GM12878 (cell line): ENCODE measurements at regions not wholly inside any gene's neighbourhood (a gene's known extent, or its start where the extent isn't known, plus 50 kb on each side); places are given as distances from the start of the nearest gene placed in this dataset.
A peak's percentile ranks its signal among the peaks of the same experiment; 100 is the strongest.

Experiments
- ATAC-seq: fragments of 200-7000 bp; cut with Tn5 transposase; 3 replicates; pipeline ENCODE4 v1.9.1; 2020; ENCODE audit warnings: mild to moderate bottlenecking, moderate library complexity
- BruUV-seq: library from RNA; stranded (reverse); fragments of 400-500 nt; replicated peaks from 2 replicates; lab custom pipeline; 2021; lab: Mats Ljungman, UMichigan
- CTCF ChIA-PET: fragments of 300-600 bp; sonication (Branson Sonifier 250); formaldehyde crosslinking; extraction: SDS; loops from one replicate; lab custom pipeline; 2021; ENCODE audit warnings: inconsistent platforms; lab: Yijun Ruan, JAX
- POLR2A ChIA-PET: fragments of 350-600 bp; formaldehyde crosslinking; extraction: SDS; loops from one replicate; lab custom pipeline; 2021; ENCODE audit warnings: inconsistent platforms; lab: Charles Lee
- RAD21 ChIA-PET: fragments of 300-600 bp; sonication (Branson Sonifier 250); formaldehyde crosslinking; loops from one replicate; lab custom pipeline; 2023; ENCODE audit warnings: antibody characterized with exemption; ENCODE audit not compliant: unreplicated experiment; lab: Charles Lee
- SMC1A ChIA-PET: fragments of 300-600 bp; sonication (Branson Sonifier 250); formaldehyde crosslinking; loops from one replicate; lab custom pipeline; 2023; ENCODE audit not compliant: unreplicated experiment, uncharacterized antibody; lab: Charles Lee
- DNase-seq: peaks from one replicate; pipeline ENCODE4 v3.0.0-alpha.2; 2011; ENCODE audit warnings: low read depth, low spot score
- FAIRE-seq: peaks from 3 replicates; lab custom pipeline; 2011; peaks lifted over from hg19 to GRCh38; lab: Jason Lieb, UNC
- H2AFZ ChIP-seq: 2 replicates; pipeline ENCODE4 v1.6.0; 2011; ENCODE audit warnings: low read depth, low read length, control low read depth; ENCODE audit not compliant: control insufficient read depth
- H3K27ac ChIP-seq: 2 replicates; pipeline ENCODE4 v1.5.1; 2011; ENCODE audit warnings: control low read depth; ENCODE audit not compliant: control insufficient read depth, insufficient read depth
- H3K27me3 ChIP-seq, 2 experiments: replicated peaks in 1 of 2; 2 replicates each; pipeline versions ENCODE4 v1.6.0 to v1.6.1; 2011; ENCODE audit warnings: low read length in 1 of 2; ENCODE audit not compliant: control insufficient read depth in 2 of 2, insufficient read depth in 2 of 2
- H3K36me3 ChIP-seq, 2 experiments: 2 replicates each; pipeline ENCODE4 v1.5.1; 2011; ENCODE audit warnings: low read length in 1 of 2; ENCODE audit not compliant: control insufficient read depth in 2 of 2, insufficient read depth in 2 of 2
- H3K4me1 ChIP-seq: 2 replicates; pipeline ENCODE4 v1.6.1; 2011; ENCODE audit warnings: mild to moderate bottlenecking, low read length, moderate library complexity, mixed read lengths; ENCODE audit not compliant: control insufficient read depth, insufficient read depth
- H3K4me2 ChIP-seq: 2 replicates; pipeline ENCODE4 v1.6.0; 2011; ENCODE audit warnings: control low read depth; ENCODE audit not compliant: control insufficient read depth, insufficient read depth
- H3K4me3 ChIP-seq: fragments of 200-600 bp; sonication (generic); 2 replicates; pipeline ENCODE4 v1.5.1; 2016
- H3K79me2 ChIP-seq: 2 replicates; pipeline ENCODE4 v1.6.0; 2011; ENCODE audit warnings: low read length; ENCODE audit not compliant: control insufficient read depth, insufficient read depth
- H3K9ac ChIP-seq: 2 replicates; pipeline ENCODE4 v1.8.0; 2011; ENCODE audit warnings: low read length, control low read depth, mixed read lengths; ENCODE audit not compliant: control insufficient read depth, insufficient read depth
- H3K9me3 ChIP-seq: replicated peaks from 3 replicates; pipeline ENCODE4 v1.5.1; 2011; ENCODE audit warnings: mild to moderate bottlenecking, low read length; ENCODE audit not compliant: control insufficient read depth, insufficient read depth
- H4K20me1 ChIP-seq: 2 replicates; pipeline ENCODE4 v1.6.0; 2011; ENCODE audit not compliant: control insufficient read depth, insufficient read depth
- CBX5 ChIP-seq: sonication (generic); IDR thresholded peaks from 2 replicates; pipeline ENCODE4 v1.6.1; 2016; ENCODE audit warnings: low read depth, moderate library complexity, mild to moderate bottlenecking, inconsistent platforms
- ELK1 ChIP-seq: IDR thresholded peaks from 2 replicates; pipeline ENCODE4 v1.6.1; 2012; ENCODE audit warnings: low read depth, low read length, improper control_type of control experiment
- GABPA ChIP-seq: IDR thresholded peaks from 2 replicates; pipeline ENCODE4 v1.6.1; 2014; ENCODE audit warnings: antibody characterized with exemption, low read depth, mild to moderate bottlenecking, inconsistent platforms
- HDAC6 ChIP-seq: fragments of 200-600 bp; sonication (generic); IDR thresholded peaks from one replicate; pipeline ENCODE4 v1.8.0; 2017; ENCODE audit warnings: antibody characterized with exemption; ENCODE audit not compliant: unreplicated experiment
- NRF1 ChIP-seq: conservative IDR thresholded peaks from 2 replicates; pipeline ENCODE4 v1.6.1; 2011; ENCODE audit warnings: mild to moderate bottlenecking, low read depth, low read length, improper control_type of control experiment
- WGBS: methylation state at CpG from one replicate; pipeline ENCODE4 v1.1.6; 2016; ENCODE audit warnings: low lambda C conversion rate; ENCODE audit not compliant: insufficient replicate concordance, insufficient coverage; ENCODE audit errors: missing lambda C conversion rate; 5-methylcytosine and 5-hydroxymethylcytosine counted together
- in situ Hi-C: fragments of 300-500 bp; cut with MboI; formaldehyde crosslinking; loops from 9 replicates; pipeline ENCODE4 v1.14.3; 2018; ENCODE audit warnings: mixed read lengths
- intact Hi-C: fragments of 100-400 bp; cut with micrococcal nuclease; formaldehyde crosslinking; loops from one replicate; pipeline ENCODE4 v1.14.2; 2022; ENCODE audit not compliant: unreplicated experiment

GRCh38 chr2:146295080-146295670 lies 1549.7 kb upstream of the ACVR2A start:
- no peak overlapping the region for H3K27ac ChIP-seq
- H3K9ac ChIP-seq = no peak overlapping the region
- SMC1A ChIA-PET = interaction anchor here (1.1 kb wide), 1 partner anchor 11 kb away, joined by 3 read pairs; no protein-coding TSS in a partner anchor
- no TSS peak for BruUV-seq
- H3K4me2 ChIP-seq = no peak overlapping the region
- intact Hi-C loops (loop anchor here (10.0 kb wide), 1 partner anchor 140 kb away; no protein-coding TSS in a partner anchor), in situ Hi-C loops (no loop called here)
- RAD21 ChIA-PET = no interaction called here
- TF ChIP-seq GABPA (no peak), CBX5 (peak; percentile 66; the same call in 1 of the 2 replicates), ELK1 (no peak), NRF1 (no peak)
- H3K36me3 ChIP-seq = no peaks in the 10 kb centered on the region
- no peaks in the 10 kb centered on the region for H3K79me2 ChIP-seq
- no peak for DNase-seq
- no peak overlapping the region for H3K4me3 ChIP-seq
- no peaks in the 10 kb centered on the region for H3K4me1 ChIP-seq
- WGBS = 81% methylated on average over 1 of the region's 1 CpG
- no peaks in the 10 kb centered on the region for H4K20me1 ChIP-seq
- ATAC-seq = no peak
- H3K27me3 ChIP-seq = no peaks in the 10 kb centered on the region
- POLR2A ChIA-PET = no interaction called here
- CTCF ChIA-PET = interaction anchor here (0.8 kb wide), 1 partner anchor 10 kb away, joined by 3 read pairs; no protein-coding TSS in a partner anchor
- H3K9me3 ChIP-seq = no peaks in the 10 kb centered on the region
- FAIRE-seq = peak; percentile 64
- H2AFZ ChIP-seq = no peak overlapping the region

- no peak for DNase-seq
- TF ChIP-seq HDAC6 = no peak
- BruUV-seq = no TSS peak
Observed at GRCh38 chr2:146287281-146287680, 1557.5 kb upstream of the ACVR2A start.

More at GRCh38 chr2:146287281-146287680, 1557.5 kb upstream of the ACVR2A start:
- no peaks in the 10 kb centered on the region for H4K20me1 ChIP-seq
- H3K4me3 ChIP-seq = no peak overlapping the region
- ChIA-PET POLR2A (no interaction called here), RAD21 (no interaction called here), CTCF (interaction anchor here (1.0 kb wide), 1 partner anchor 12 kb away, joined by 3 read pairs; no protein-coding TSS in a partner anchor), SMC1A (interaction anchor here (1.1 kb wide), 1 partner anchor 9 kb away, joined by 3 read pairs; no protein-coding TSS in a partner anchor)
- no peak overlapping the region for H3K27ac ChIP-seq
- no peak overlapping the region for H3K9ac ChIP-seq
- no peaks in the 10 kb centered on the region for H3K36me3 ChIP-seq
- intact Hi-C loops (no loop called here), in situ Hi-C loops (no loop called here)
- 29% methylated on average over 1 of the region's 1 CpG for WGBS
- no peaks in the 10 kb centered on the region for H3K27me3 ChIP-seq
- no peaks in the 10 kb centered on the region for H3K79me2 ChIP-seq
- no peak overlapping the region for H3K4me2 ChIP-seq
- no peaks in the 10 kb centered on the region for H3K4me1 ChIP-seq
- no peaks in the 10 kb centered on the region for H3K9me3 ChIP-seq
- ATAC-seq = no peak
- no peak for FAIRE-seq
- no peak overlapping the region for H2AFZ ChIP-seq
